Skeletal muscle tissue (tissue), 3 donors: ENCODE measurements at regions not wholly inside any gene's neighbourhood (a gene's known extent, or its start where the extent isn't known, plus 50 kb on each side); places are given as distances from the start of the nearest gene placed in this dataset.

Experiments used
- H3K27ac ChIP-seq: one replicate; pipeline ENCODE4 v1.7.0; 2013; ENCODE audit warnings: mild to moderate bottlenecking, low read depth, low read length, inconsistent platforms
- H3K27me3 ChIP-seq, 3 donors: one replicate each; pipeline ENCODE4 v1.7.0; 2013; ENCODE audit warnings: low read length in 3 of 3; ENCODE audit not compliant: control insufficient read depth in 3 of 3, insufficient read depth in 3 of 3
- H3K36me3 ChIP-seq, 3 donors: one replicate each; pipeline ENCODE4 v1.7.0; 2013; ENCODE audit warnings: low read length in 3 of 3; ENCODE audit not compliant: control insufficient read depth in 3 of 3, insufficient read depth in 3 of 3
- H3K4me1 ChIP-seq, 3 donors: one replicate each; pipeline ENCODE4 v1.7.0; 2013; ENCODE audit warnings: low read length in 3 of 3, mild to moderate bottlenecking in 3 of 3; ENCODE audit not compliant: control insufficient read depth in 3 of 3, insufficient read depth in 3 of 3
- H3K4me3 ChIP-seq, 3 donors: one replicate each; pipeline ENCODE4 v1.7.0; 2013; ENCODE audit warnings: low read length in 3 of 3
- H3K9ac ChIP-seq, 3 donors: one replicate each; pipeline ENCODE4 v1.7.0; 2013; ENCODE audit warnings: low read length in 3 of 3, mild to moderate bottlenecking in 3 of 3, moderate library complexity in 2 of 3, low read depth in 1 of 3
- H3K9me3 ChIP-seq, 3 donors: one replicate each; pipeline ENCODE4 v1.7.0; 2013; ENCODE audit warnings: low read length in 3 of 3; ENCODE audit not compliant: control insufficient read depth in 3 of 3
- donor health status: Osteomylitis.

- Histone ChIP-seq H3K9me3 (no peaks in the 10 kb centered on the region), H3K27me3 (no peaks in the 10 kb centered on the region), H3K4me1 (no peaks in the 10 kb centered on the region), H3K36me3 (no peaks in the 10 kb centered on the region), H3K4me3 (no peak overlapping the region), H3K9ac (no peak overlapping the region), H3K27ac (no peak overlapping the region)
These were observed 60.3 kb upstream of the FMN2 start for GRCh38 chr1:240031414-240031813.

- Histone ChIP-seq H3K4me1 (no peaks in the 10 kb centered on the region), H3K36me3 (no peaks in the 10 kb centered on the region), H3K9me3 (no peaks in the 10 kb centered on the region), H3K9ac (no peak overlapping the region), H3K4me3 (no peak overlapping the region), H3K27me3 (no peaks in the 10 kb centered on the region), H3K27ac (no peak overlapping the region)
These were observed 58.3 kb upstream of the FMN2 start for GRCh38 chr1:240033406-240033805.

GRCh38 chr1:240036526-240036925, 55.2 kb upstream of the FMN2 start:
- Histone ChIP-seq H3K27me3 (no peaks in the 10 kb centered on the region), H3K4me1 (no peaks in the 10 kb centered on the region), H3K27ac (no peak overlapping the region), H3K9ac (no peak overlapping the region), H3K9me3 (no peaks in the 10 kb centered on the region), H3K4me3 (no peak overlapping the region), H3K36me3 (no peaks in the 10 kb centered on the region)
